ENCODE measurements at regions not wholly inside any gene's neighbourhood (a gene's known extent, or its start where the extent isn't known, plus 50 kb on each side); places are given as distances from the start of the nearest gene placed in this dataset.

DNA sequence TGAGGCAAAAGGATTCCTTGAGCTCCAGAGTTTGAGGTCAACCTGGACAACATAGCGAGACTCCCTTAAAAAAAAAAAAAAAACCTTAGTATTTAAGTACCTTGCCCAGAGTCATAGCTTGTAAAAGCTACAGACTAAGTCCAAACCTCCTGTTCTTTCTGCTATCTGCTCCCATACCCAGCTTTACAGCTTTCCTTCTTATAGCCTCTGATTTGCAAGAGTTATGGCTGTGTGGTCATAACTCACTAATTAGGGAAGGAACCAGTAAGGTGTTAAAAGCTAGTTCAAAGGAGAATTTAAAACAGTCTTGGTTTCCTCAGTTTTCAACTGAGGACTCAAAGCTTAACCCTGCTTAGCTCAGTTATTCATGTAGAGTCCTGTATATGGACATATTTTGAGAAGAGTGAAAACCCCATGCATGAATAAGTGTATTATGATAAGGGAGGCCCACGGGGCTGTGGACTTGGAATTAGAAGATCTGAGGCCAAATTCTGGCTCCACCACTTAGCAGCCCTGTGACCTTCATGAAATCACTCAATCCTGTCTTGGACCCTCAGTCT is 135.5 kb upstream of the SMAD3 start:
- DNase-seq, result no peak

DNA sequence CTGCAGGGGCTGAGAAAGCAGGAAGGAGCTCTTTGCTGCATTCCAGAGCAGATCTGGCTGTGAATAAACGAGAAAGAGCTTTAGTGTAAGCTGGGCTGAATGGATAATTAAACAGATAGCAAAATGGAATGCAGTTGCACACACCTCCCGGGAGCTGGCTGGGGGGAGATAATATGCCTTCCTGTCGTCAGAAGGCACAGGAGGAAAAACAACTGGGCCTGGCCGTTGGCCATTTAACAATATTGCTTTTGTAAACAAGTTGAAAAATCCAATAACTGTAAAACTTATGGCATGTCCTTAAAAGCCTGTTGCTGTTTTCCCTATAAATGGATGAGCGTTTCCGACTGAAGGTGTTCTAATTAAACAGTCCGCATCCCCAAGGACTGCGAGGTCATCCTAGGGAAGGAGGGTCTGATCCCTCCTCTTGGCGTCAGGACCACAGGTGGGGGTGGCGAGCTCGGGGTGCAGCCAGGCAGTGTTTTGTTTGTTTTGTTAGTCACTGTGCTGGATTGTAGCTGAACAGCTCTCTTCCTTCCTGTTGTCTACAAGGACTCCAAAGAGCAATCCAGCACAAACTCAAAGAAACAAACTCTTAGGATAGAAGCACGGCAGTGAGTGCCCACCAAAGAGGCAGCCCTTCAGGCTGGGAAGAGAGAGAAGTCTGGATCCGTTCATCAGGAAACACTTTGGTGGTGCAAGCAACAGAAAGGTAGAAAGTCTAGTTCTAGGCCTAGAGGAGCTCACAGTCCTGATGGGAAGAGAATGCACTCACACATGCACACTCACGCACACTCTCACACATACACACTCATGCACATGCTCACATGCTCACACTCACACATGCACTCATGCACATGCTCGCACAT is 133.4 kb upstream of the SMAD3 start:
- DNase-seq, result no peak

DNA sequence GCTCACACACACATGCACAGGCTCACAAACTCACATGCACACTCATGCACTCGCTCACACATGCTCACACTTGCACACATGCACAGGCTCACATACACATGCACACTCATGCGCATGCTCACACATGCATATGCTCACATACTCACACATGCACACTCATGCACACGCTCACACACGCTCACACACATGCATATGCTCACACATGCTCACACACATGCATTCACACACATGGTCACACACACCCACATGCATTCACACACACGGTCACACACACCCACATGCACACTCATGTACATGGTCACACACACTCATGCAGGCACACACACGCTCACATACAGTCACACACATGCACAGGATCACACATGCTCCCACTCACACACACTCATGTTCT is 132.8 kb upstream of the SMAD3 start:
- no peak for DNase-seq

DNA sequence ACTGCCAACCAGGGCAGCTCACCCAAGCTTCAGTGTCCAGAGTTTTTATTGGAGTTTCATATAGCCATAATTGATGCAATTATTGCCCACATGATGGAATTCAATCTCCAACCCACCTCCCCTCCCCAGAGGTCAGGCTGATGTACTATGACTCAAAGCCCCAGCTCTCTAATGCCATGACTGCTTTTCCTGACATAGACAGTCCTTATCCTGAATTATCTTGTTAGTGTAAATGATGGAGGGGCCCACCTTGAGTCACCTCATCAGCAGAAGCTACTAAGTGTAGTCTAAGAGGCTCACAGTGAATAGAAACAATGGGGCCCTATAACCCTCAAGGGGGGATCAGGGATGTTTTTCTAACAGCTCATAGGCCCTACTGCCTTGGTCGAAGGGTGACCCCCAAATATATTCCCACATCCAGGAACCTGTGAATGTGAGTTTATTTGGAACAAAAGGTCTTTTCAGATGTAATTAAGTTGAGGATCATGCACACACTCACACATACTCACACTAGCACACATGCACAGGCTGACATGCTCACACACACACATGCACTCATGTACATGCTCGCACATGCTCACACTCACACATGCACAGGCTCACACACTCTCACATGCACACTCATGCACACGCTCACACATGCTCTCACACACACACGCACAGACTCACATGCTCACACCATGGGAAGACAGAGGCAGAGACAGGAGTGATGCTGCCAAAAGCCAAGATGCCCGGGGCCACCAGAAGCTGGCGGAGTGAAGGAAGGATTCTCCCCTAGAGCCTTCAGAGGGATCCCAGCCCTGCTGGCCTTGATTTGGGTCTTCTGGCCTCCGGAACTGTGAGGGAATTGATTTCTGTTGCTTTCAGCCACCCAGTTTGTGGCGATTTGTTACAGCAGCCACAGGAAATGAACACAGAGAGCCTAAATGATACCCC is 131.2 kb upstream of the SMAD3 start:
- DNase-seq, result no peak

- no peak for DNase-seq
Measured at GRCh38 chr15:66934868-66935520, 130.4 kb upstream of the SMAD3 start.

- no peak for DNase-seq
Measured at GRCh38 chr15:66935688-66936087, 129.7 kb upstream of the SMAD3 start.

- peak; percentile 68 for DNase-seq
Measured at GRCh38 chr15:66936109-66936860, 129.1 kb upstream of the SMAD3 start.

- DNase-seq, result no peak
Measured at GRCh38 chr15:66936861-66937582, 128.4 kb upstream of the SMAD3 start.

DNA sequence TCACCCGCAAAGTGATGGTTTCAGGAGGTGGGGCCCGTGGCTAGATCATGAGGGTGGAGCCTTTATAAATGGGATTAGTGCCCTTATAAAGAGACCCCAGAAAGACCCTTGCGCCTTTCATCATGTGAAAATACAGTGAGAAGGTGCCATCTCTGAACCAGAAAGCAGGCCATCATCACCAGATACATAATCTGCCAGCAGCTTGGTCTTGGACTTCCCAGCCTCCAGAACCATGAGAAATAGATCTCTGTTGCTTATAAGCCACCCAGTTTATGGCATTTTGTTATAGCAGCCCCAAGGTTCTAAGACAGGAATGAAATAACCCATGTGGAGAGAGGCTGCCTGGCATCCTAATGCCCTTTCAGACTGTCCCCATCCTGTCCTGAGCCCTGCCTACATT is 127.8 kb upstream of the SMAD3 start:
- no peak for DNase-seq

- DNase-seq, result no peak
Measured at GRCh38 chr15:66938114-66938830, 127.1 kb upstream of the SMAD3 start.

- DNase-seq, result no peak
Measured at GRCh38 chr15:66939016-66939415, 126.4 kb upstream of the SMAD3 start.

GRCh38 chr15:66939451-66940023 is 125.9 kb upstream of the SMAD3 start:
- DNase-seq, result no peak

GRCh38 chr15:66940368-66940767 is 125.0 kb upstream of the SMAD3 start:
- DNase-seq, result no peak

DNA sequence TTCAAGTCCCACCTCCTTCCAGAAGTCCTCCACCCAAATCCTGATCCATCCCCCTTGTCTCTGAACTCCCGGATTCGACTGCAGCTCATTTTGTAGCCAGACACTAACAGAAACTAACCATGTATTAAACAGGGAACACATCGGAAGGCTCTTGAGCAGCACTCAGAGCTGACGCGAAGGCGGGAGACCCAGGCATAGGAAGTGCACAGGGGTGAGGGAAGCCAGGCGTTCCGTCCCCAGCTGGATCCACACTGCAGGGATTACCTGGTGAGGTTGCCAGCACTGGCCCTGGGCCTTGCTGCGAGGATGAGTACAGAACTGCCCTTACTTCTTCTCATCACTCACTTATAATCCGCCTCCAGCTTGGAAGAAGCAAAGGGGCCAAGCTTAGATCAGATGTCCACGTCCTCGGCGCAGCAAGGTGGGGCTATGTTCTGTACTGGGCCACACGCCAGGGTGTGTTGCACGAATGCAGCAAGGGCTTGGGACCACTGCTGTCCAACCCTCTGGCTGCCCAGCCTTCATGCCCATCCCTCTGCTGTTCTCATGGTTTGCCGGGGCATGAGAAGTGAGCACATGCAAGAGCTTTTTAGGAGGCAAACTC is 124.2 kb upstream of the SMAD3 start:
- peak; percentile 69 for DNase-seq

DNA sequence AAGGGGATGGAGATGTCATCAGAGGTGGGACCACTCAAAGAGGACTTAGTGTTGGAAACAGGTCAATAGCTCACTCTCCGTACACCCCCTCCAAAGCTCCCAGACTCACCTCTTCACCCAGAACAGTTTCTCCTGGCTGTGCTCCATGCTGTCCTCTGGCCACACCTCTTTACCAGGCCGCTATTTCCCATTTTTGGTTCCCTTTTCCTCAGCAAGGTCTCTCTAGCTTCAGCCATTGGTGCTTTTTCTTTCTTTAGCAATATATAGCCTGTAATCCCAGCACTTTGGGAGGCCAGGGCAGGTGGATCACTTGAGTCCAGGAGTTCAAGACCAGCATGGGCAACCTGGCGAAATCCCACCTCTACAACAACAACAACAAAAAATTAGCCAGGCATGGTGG is 123.6 kb upstream of the SMAD3 start:
- DNase-seq, result no peak

DNA sequence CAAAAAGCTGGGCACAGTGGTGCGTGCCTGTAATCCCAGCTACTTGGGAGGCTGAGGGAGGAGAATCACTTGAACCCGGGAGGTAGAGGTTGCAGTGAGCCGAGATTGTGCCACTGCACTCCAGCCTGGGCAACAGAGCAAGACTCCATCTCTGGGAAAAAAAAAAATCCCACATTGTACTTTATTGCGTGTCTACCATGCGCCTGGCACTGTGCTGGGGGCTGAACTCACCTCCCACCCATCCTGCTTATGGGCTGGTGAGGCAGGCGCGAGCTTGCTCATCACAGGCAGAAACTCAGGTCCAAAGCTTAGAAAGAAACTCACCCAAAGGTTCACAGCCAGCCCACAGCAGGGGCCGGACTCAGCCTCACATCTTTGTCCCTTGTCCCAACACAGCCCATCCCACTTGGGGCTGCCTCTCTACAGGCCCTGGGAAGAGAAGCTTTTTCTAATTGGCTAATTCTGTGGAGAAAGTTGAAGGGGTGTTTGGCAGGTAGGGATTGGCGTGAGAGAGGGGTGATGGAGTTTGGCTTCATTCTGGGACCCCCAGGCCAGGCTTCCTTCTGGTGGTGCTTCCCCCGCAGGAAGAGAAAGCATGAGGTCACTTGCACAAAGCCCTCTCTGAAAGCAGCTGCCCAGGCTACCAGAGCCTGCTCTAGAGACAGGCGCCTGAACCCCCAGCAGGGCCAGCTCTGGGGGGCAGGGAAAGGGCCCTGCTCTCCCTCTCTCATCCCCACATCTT is 122.6 kb upstream of the SMAD3 start:
- DNase-seq, result no peak

DNA sequence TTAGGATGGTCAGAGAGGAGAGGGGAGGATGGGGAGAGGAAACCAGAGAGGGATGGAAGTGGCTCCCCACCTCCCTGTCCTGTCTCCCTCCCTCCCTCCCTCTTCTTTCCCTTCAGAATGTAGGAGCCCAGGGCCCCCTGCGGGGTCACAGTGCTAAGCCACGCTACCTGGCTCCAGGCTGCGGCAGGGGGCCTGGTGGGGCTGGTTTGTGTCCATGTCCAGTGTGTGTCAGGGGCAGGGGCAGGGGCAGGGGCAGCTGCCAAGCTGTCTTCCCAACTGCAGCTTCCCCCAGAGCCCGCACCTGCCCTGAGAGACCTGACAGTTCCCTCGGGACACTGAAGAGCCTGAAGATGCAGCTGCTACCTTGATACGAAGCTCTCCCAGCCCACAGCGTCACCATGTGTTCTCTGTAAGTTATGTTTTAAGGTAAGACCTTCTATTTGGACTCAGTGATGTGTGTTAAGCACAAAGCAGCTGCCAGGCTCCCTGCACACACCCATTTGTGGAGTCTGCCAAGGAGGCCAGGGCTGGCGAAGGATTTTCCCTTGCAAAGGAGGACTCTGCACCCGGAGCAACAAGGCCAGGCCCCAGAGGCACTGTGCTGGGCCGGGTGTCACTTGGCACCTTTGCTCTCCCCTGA is 121.8 kb upstream of the SMAD3 start:
- DNase-seq, result no peak

- no peak for DNase-seq
Measured at GRCh38 chr15:66944121-66944520, 121.3 kb upstream of the SMAD3 start.

Measured in muscle of arm (tissue), 1 donor.